Upper lobe of left lung (tissue), 6 donors: ENCODE measurements at regions not wholly inside any gene's neighbourhood (a gene's known extent, or its start where the extent isn't known, plus 50 kb on each side); places are given as distances from the start of the nearest gene placed in this dataset.

Source experiments
- ATAC-seq, 2 donors: fragments of 200-7000 bp; cut with Tn5 transposase; one replicate each; pipeline ENCODE4 v1.9.1; 2022; ENCODE audit warnings: mild to moderate bottlenecking in 2 of 2, moderate library complexity in 2 of 2; ENCODE audit not compliant: low FRiP score in 2 of 2
- DNase-seq, 2 donors: peaks; one replicate each; pipeline ENCODE4 v3.0.0-alpha.2; 2019 to 2020
- H3K27ac ChIP-seq, 4 donors: fragments of 200-600 bp; sonication (generic); one replicate each; pipeline ENCODE4 v1.5.1; 2016 to 2019
- H3K27me3 ChIP-seq, 4 donors: fragments of 200-600 bp; sonication (generic); one replicate each; pipeline ENCODE4 v1.5.1; 2017 to 2019
- H3K36me3 ChIP-seq, 4 donors: fragments of 200-600 bp; sonication (generic); one replicate each; pipeline ENCODE4 v1.5.1; 2016 to 2019
- H3K4me1 ChIP-seq, 4 donors: fragments of 200-600 bp; sonication (generic); one replicate each; pipeline ENCODE4 v1.5.1; 2018 to 2019
- H3K4me3 ChIP-seq, 4 donors: fragments of 200-600 bp; sonication (generic); one replicate each; pipeline ENCODE4 v1.5.1; 2017 to 2019; ENCODE audit warnings: mild to moderate bottlenecking in 2 of 4, moderate library complexity in 1 of 4
- H3K9me3 ChIP-seq, 4 donors: fragments of 200-600 bp; sonication (generic); one replicate each; pipeline ENCODE4 v1.5.1; 2018 to 2019
- EP300 ChIP-seq, 4 donors: sonication (generic); formaldehyde crosslinking; IDR thresholded peaks; one replicate each; pipeline ENCODE4 v1.5.1; 2017; ENCODE audit warnings: antibody characterized with exemption in 4 of 4, control low read depth in 2 of 4
- POLR2A ChIP-seq, 4 donors: fragments of 450-650 bp; IDR thresholded peaks; one replicate each; pipeline ENCODE4 v1.5.1; 2016 to 2017; ENCODE audit warnings: antibody characterized with exemption in 4 of 4, mild to moderate bottlenecking in 2 of 4
- POLR2AphosphoS5 ChIP-seq, 2 donors: sonication (generic); formaldehyde crosslinking; IDR thresholded peaks; one replicate each; pipeline ENCODE4 v1.5.1; 2017; ENCODE audit warnings: antibody characterized with exemption in 2 of 2
- WGBS, 2 donors: methylation state at CpG; one replicate each; pipeline ENCODE4 v1.1.5; 2017 to 2018; 5-methylcytosine and 5-hydroxymethylcytosine counted together
- TF ChIP-seq, protein P1 (sequence below), 6 experiments: fragments of 450-650 bp in 4 of 6; fragments of 200-600 bp in 2 of 6; sonication (generic) in 2 of 6; IDR thresholded peaks; one replicate each; pipeline ENCODE4 v1.5.1; 2016 to 2019; ENCODE audit warnings: antibody characterized with exemption in 6 of 6
- donor health status: DM: no; HTN: no; CAD: no; lungs with moderate emphysema.
- donor health status: DM: no; HTN: yes; CAD: no; lungs with severe emphysema.

DNA sequence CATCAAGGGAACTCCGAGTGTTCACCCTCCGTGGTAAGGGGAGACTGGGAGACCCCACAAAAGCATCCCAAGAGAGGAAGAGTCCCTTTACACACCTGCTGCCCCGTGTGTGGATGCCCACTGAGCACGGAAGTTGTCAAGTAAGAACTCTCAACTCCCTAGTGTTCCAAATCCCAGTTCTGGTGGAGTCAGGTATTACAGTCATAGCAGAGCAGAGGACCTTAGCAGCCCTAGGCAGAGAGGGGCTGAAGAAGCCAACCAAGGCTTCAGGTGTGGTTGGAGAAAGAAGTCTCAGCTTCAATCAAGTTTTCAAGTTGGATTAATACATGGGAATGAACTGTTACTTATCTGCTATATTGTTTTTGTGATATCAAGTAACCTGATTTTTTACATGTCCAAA lies 512.5 kb downstream of the RNF144A start:
- H3K4me3 ChIP-seq: no peak overlapping the region
- H3K36me3 ChIP-seq: no peaks in the 10 kb centered on the region
- peaks cover 12 to 18% (median 14%) of the 10 kb centered on the region in 4 donors for H3K4me1 ChIP-seq
- no peak for ATAC-seq
- 88 to 97% methylated on average over 3 to 4 of the region's 4 CpGs for WGBS, 2 donors
- no peak for TF ChIP-seq EP300 (IDR thresholded peaks at IDR 0.05)
- no peak for TF ChIP-seq POLR2AphosphoS5 (IDR thresholded peaks at IDR 0.05)
- TF ChIP-seq, protein P1, sequence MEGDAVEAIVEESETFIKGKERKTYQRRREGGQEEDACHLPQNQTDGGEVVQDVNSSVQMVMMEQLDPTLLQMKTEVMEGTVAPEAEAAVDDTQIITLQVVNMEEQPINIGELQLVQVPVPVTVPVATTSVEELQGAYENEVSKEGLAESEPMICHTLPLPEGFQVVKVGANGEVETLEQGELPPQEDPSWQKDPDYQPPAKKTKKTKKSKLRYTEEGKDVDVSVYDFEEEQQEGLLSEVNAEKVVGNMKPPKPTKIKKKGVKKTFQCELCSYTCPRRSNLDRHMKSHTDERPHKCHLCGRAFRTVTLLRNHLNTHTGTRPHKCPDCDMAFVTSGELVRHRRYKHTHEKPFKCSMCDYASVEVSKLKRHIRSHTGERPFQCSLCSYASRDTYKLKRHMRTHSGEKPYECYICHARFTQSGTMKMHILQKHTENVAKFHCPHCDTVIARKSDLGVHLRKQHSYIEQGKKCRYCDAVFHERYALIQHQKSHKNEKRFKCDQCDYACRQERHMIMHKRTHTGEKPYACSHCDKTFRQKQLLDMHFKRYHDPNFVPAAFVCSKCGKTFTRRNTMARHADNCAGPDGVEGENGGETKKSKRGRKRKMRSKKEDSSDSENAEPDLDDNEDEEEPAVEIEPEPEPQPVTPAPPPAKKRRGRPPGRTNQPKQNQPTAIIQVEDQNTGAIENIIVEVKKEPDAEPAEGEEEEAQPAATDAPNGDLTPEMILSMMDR (IDR thresholded peaks at IDR 0.05): no peak
- TF ChIP-seq POLR2A (IDR thresholded peaks at IDR 0.05): no peak
- H3K9me3 ChIP-seq: no peaks in the 10 kb centered on the region
- no peaks in the 10 kb centered on the region for H3K27me3 ChIP-seq
- no peak overlapping the region for H3K27ac ChIP-seq
- DNase-seq: no peak

DNA sequence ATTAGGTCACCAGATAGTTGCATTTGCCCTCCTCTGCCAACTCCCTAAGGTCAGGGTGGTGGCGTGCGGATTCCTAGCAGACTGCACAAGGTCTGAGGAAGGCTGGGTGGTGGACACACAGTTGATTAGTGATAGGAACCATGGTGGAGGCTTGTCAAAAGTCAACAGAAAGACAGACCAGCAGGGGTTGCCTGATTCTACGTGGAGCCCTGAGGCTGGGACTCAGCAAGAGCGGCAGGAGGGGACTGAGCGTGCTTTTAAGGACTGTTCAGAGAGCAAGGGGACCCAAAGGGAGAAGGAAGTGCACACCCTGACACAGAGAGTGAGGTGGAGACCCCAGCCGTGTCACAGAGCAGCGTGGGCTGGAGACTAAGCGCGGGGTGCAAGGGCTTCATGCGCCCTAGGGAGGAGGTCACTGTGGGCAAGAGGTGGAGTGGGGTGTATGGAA lies 513.2 kb downstream of the RNF144A start:
- ATAC-seq: peak; percentile 19 to 25
- no peaks in the 10 kb centered on the region for H3K9me3 ChIP-seq
- peak overlapping the region in 3 of 4 donors; percentile 10 to 82 (median 65) for H3K27ac ChIP-seq
- TF ChIP-seq EP300 (IDR thresholded peaks at IDR 0.05) (no peak), POLR2AphosphoS5 (IDR thresholded peaks at IDR 0.05) (no peak), POLR2A (IDR thresholded peaks at IDR 0.05) (no peak)
- TF ChIP-seq, protein P1 (IDR thresholded peaks at IDR 0.05): no peak
- H3K36me3 ChIP-seq: no peaks in the 10 kb centered on the region
- peaks cover 12 to 18% (median 14%) of the 10 kb centered on the region in 4 donors for H3K4me1 ChIP-seq
- H3K27me3 ChIP-seq: no peaks in the 10 kb centered on the region
- peak overlapping the region in 3 of 4 donors; percentile 42 to 50 (median 43) for H3K4me3 ChIP-seq
- DNase-seq: no peak
- 66 to 74% methylated on average over 10 of the region's 10 CpGs for WGBS, 2 donors

DNA sequence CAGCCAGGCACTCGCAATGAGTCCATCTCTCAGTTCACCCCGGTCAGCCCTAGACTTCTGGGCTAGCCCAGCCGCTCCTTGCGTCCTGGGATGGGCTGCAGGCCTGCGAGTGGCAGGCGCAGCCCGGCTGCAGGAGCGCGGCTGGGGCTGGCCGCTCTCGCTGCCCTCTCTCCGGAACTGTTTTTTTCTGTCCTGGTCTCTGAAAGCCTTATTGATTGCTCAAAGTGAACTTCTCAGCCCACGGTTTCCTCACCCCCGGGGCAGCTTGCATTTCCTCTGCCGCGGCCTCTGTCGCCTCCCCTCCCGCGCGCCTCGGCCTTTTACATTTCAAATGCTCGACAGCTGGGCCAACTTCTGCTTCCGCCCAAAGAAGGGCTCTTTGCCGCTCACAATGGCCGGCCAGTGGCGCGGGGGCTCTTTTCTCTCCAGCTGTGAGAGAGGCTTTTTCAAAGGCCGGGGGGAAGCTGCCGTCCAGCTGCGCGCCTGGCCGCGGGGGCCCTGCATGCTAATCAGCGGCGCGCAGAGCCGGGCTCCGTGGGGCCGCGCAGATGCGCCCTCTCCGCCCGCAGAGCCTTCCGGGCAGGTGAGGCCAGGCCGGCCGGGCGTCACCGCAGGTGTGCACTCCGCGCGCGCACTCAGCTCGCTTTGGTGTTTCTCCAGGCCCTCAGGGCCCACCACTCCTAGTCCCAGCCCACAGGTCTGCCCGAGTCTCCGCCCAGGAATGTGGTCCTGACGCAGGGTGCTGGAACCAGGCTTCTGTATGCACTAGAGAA lies 513.8 kb downstream of the RNF144A start:
- ATAC-seq (peak; percentile 75 to 87), DNase-seq (peak; percentile 74 to 91)
- peaks cover 12 to 18% (median 14%) of the 10 kb centered on the region in 4 donors for H3K4me1 ChIP-seq
- TF ChIP-seq POLR2AphosphoS5 (IDR thresholded peaks at IDR 0.05): peak in 1 of 2 donors; percentile 21
- TF ChIP-seq POLR2A (IDR thresholded peaks at IDR 0.05): peak in 1 of 4 donors; percentile 41
- no peak for TF ChIP-seq EP300 (IDR thresholded peaks at IDR 0.05)
- peak overlapping the region in 3 of 4 donors; percentile 10 to 82 (median 65) for H3K27ac ChIP-seq
- WGBS, 2 donors: 3 to 15% methylated on average over 28 to 52 of the region's 56 CpGs
- no peaks in the 10 kb centered on the region for H3K36me3 ChIP-seq
- H3K9me3 ChIP-seq: no peaks in the 10 kb centered on the region
- H3K4me3 ChIP-seq: peak overlapping the region in 3 of 4 donors; percentile 42 to 50 (median 43)
- no peaks in the 10 kb centered on the region for H3K27me3 ChIP-seq

DNA sequence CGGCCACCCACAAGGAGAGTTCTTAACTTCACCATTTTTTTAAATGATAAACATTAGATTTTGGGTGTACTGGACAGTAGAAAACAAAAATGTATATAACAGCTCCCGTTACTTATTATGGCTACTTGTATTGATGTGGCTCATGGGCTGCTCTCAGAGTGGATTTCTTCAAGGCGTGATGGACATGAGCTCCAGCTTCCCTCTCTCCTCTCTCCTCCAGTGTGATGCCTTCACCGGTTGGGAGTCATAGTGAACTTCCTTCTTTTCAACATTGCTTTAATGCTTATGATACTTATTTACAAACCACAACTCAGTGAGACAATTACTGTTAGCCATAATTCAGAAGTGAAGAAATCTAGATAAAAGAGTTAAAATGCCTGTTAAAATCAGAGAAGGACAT lies 515.2 kb downstream of the RNF144A start:
- TF ChIP-seq POLR2AphosphoS5 (IDR thresholded peaks at IDR 0.05) (no peak), POLR2A (IDR thresholded peaks at IDR 0.05) (no peak), EP300 (IDR thresholded peaks at IDR 0.05) (no peak)
- TF ChIP-seq, protein P1 (IDR thresholded peaks at IDR 0.05): no peak
- no peaks in the 10 kb centered on the region for H3K27me3 ChIP-seq
- no peaks in the 10 kb centered on the region for H3K36me3 ChIP-seq
- no peaks in the 10 kb centered on the region for H3K9me3 ChIP-seq
- ATAC-seq: no peak
- DNase-seq: no peak
- 74 to 89% methylated on average over 4 of the region's 4 CpGs for WGBS, 2 donors
- H3K4me3 ChIP-seq: no peak overlapping the region
- no peak overlapping the region for H3K27ac ChIP-seq
- H3K4me1 ChIP-seq: peaks cover 12 to 18% (median 14%) of the 10 kb centered on the region in 4 donors

DNA sequence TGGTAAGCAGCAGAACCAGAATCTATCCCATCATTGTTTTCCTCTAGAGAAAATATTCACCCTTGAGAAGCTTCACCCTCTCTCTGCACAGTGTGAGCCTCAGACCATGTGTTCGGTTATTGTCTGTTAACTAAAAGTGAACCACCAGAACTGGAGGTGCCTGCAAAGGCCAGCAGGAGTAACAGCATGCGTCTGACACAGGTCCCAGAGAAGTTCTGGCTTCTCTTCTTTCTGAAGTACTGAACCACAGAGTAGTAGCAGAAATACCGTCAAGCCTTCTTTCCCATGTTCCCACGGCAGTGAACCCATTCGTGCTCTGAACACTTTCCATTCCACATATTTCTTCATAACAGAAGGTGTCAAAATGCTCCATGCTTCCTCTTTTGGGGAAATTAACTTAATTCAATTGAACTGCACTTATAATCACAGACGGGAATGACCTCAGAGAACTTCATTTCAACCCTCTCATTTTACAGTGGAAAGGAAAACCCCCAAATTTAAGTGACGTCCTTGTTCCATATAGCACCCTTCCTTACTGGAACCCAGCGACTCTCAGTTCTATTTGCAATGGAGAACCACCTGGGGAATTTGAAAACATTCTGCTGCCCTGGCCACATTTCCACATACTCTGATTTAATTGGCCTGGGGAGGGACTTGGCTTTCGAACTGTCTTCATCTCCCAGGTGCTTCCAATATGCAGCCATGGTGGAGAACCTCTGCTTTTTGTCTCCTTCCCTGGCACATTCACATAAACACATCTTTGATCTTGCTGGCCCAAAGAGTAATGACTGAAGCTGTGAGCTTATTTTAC lies 519.1 kb downstream of the RNF144A start:
- no peak for ATAC-seq
- Histone ChIP-seq H3K27ac (no peak overlapping the region), H3K36me3 (no peaks in the 10 kb centered on the region), H3K9me3 (no peaks in the 10 kb centered on the region), H3K4me3 (no peak overlapping the region), H3K27me3 (no peaks in the 10 kb centered on the region), H3K4me1 (peaks cover under 1 to 4% (median 3%) of the 10 kb centered on the region in 4 donors)
- no peak for DNase-seq
- WGBS, 2 donors: 70 to 78% methylated on average over 9 of the region's 9 CpGs
- TF ChIP-seq POLR2AphosphoS5 (IDR thresholded peaks at IDR 0.05): no peak
- TF ChIP-seq POLR2A (IDR thresholded peaks at IDR 0.05): no peak
- TF ChIP-seq, protein P1 (IDR thresholded peaks at IDR 0.05): no peak
- no peak for TF ChIP-seq EP300 (IDR thresholded peaks at IDR 0.05)
